Adipose tissue (tissue), 3 donors: ENCODE measurements at regions not wholly inside any gene's neighbourhood (a gene's known extent, or its start where the extent isn't known, plus 50 kb on each side); places are given as distances from the start of the nearest gene placed in this dataset.

ENCODE experiments used
- H3K27ac ChIP-seq: one replicate; pipeline ENCODE4 v1.5.1; 2013; ENCODE audit warnings: low read depth, low read length
- WGBS, 3 donors: extraction: QIAGEN DNeasy Blood & Tissue Kit; methylation state at CpG; one replicate each; pipeline ENCODE4 v1.1.7; 2013; 5-methylcytosine and 5-hydroxymethylcytosine counted together
- donor health status: healthy with polysubstance abuse.
- donor health status: Bipolar disorder and iron deficiency.
- donor health status: healthy.

DNA sequence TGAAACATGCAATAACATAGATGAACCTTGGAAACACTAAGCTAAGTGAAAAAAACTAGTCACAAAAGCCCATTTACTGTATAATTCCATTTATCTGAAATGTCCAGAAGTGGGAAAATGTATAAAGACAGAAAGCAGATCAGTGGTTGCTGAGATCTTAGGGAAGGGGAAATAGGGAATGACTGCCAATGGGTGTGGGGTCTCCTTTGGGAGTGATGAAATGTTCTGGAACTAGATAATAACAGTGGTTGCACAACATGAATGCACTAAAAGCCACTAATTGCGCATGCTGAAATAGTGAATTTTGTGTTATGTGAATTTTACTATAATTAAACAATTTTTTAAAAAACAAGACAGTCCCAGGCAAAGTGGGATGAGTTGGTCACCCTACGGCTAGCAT, 472.8 kb downstream of the CCDC171 start:
- H3K27ac ChIP-seq, result no peak overlapping the region
- 61 to 86% (median 70%) methylated on average over 2 of the region's 2 CpGs for WGBS, 3 donors

DNA sequence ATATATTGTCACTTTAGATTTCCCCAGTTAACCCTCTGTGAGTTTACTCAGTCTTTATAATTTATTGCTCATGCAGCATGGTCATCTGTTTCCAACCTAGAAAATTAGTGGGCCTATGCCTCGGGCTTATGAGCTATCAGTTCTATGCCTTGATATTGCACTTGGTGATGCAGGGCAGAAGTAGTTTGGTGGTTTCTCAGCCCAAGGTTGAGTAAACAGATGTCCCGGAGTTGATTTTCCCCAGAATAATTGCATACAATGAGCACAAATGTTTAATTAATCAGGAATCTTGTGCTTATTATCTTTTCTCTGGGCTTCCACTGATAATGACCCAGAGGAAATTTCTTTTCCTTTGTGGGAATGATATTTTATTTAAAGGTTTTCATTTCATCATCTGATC, 474.0 kb downstream of the CCDC171 start:
- 59 to 88% (median 84%) methylated on average over 2 of the region's 2 CpGs for WGBS, 3 donors
- no peak overlapping the region for H3K27ac ChIP-seq

DNA sequence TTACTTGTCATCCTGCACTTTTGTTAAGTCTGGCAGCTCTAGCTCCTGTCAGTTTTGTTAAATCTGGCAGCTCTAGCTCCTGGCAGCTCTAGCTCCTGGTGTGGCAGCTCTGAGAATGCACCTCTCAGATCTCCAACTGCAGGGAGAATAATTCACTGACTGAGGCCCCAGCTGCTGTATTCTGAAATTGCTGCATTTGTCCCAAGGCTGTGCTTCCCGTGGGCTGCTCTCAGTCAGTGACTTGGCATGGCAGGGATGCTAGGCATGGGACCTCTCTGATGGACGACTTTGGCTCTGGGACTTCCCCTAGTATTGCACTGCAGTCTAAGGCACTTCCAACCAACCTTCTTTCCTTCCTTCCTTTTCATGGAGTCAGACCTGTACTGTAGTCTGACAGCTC, 475.7 kb downstream of the CCDC171 start:
- H3K27ac ChIP-seq, result no peak overlapping the region
- 34 to 57% (median 40%) methylated on average over 2 of the region's 2 CpGs for WGBS, 3 donors

DNA sequence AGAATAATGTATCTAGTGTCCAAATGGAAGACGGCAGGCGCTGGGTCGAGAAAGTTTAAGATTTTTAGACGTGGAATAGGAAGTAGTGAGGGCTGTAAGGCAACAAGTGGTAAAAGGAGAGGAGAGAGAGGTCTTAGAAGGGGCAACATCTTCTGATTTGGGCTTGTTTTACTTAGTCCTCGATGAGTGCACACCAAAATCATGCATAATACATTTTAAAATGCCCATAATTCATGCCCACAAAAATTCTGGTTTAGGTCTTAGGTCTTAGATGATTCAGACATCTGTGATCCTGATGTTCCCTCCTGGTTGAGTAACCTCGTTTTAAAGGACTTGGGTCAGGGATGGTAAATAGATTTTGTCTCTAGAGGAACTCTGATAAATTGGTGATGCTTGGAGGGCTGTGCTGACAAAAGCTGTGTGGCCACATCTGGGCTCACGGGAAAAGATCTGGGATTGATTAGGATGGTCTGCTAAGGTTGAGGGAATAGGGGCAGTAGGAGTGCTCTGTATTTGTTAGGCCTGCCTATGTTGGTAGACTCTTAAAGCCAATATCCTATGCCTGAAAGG, 476.3 kb downstream of the CCDC171 start:
- H3K27ac ChIP-seq, result no peak overlapping the region
- WGBS, 3 donors, result 84 to 86% (median 85%) methylated on average over 7 of the region's 7 CpGs

DNA sequence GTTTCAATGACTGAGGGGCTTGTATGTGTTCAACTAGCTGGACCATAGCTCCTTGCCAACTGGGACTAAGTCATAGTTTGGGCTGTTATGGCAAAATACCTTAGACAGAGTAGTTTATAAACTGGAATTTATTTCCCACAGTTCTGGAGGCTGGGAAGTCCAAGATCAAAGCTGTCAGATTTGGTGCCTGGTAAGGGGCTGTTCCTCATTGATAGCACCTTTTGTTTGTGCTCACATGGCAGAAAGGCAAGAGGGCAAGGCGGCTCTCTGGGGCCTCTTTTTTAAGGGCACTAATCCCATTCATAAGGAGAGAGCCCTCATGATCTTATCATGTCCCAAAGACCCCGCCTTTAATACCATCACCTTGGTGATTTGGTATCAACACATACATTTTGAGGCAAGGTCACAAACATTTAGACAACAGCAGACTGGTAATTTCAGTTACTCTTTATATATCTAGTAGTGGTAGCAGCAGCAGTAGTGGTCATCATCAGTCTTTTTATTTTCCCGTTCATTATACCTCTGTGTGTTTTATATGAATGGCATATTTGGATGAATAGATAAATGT, 477.0 kb downstream of the CCDC171 start:
- WGBS, 3 donors, result 92 to 95% (median 94%) methylated on average over 3 of the region's 3 CpGs
- no peak overlapping the region for H3K27ac ChIP-seq

DNA sequence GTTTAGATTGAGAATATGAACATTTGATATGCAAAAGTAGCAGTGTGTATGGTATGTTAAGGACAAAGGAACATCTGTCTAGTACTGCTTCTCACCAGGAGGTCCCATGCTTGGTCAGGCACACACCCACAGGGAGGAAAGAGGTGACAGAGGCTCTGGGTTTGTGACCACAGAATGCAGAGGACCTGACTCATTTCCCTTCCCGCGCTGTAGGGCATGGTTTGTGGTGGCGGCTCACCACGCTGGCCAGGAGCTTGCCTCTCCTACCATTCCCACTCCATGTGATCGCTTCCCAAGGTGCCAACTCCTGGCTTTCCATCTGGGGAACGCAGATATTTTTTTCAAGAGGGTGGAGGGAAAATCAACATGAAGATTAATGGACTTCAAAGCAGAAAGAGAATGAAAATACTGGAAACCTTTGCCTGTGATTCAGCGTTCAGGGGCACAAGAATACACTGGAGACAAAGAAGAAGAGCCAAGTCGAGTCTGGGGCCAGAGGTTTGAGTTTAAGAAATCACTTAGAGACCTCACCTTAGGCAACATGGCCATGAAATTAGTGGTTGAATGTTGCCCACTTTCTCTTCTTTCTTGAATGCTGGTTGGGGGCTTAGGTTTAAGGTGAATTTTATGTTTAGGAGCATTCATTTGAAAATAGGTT, 477.8 kb downstream of the CCDC171 start:
- no peak overlapping the region for H3K27ac ChIP-seq
- 60 to 89% (median 65%) methylated on average over 8 of the region's 8 CpGs for WGBS, 3 donors

DNA sequence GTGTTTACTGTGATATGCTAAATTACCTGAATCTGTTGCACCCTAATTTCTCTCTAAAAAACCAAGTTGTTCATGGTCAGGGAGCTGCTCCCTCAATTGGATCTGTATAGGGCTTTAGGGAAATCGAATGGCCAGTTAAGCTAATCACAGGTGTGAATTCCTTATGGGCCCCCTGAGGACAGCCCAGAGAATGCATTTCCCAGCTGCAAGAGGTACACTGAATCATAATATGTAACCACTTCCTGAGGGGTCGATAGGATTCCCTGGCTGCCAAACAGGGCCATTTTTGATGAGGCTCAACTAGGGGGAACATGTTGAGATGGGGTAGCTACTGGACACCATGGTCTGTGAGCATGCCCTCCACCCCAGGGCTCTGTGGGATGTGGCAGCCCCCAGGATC, 478.6 kb downstream of the CCDC171 start:
- WGBS, 3 donors, result 43 to 51% (median 46%) methylated on average over 2 of the region's 2 CpGs
- no peak overlapping the region for H3K27ac ChIP-seq

DNA sequence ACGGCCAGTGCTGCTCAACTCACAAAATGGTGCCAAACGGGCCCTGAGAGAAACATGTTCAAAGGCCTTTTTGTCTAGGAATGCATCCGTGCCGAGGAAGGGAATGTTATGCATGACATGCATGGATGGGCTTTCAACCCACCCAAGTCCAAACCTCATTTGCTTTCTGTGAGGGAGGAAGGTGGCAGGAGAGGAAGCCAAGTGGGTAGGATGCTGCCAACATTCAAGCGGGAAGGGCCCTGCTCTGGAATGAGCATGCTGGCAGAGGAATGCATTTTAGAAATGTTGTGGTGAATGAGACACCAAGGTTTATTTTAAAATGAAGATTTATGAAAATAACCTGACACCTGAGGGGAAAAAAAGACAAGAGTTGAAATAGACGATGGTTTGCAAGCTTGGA, 479.1 kb downstream of the CCDC171 start:
- WGBS, 3 donors, result 81 to 89% (median 86%) methylated on average over 6 of the region's 6 CpGs

DNA sequence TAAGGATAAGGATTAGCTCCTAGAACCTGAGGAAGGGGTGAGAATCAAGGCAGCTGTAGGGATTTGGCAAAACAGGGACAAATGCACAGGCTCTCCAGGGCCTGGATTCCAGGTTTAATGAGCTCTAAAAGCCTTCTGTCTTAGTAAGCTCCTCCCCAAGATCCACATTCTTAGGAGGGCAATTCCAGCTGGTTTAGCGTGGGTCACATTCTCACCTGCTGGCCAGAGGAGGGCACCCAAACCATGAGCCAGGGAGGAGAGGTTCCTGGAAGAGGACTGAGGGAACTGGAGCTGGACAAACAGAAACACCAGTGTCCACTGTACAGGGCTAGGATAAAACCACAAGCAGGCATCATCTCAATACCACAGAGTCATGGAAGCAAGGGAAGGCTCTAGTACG, 480.0 kb downstream of the CCDC171 start:
- H3K27ac ChIP-seq, result no peak overlapping the region
- WGBS, 3 donors, result 84 to 93% (median 92%) methylated on average over 2 of the region's 2 CpGs

More for the DNA sequence above, 479.1 kb downstream of the CCDC171 start:
- H3K27ac ChIP-seq, result no peak overlapping the region

DNA sequence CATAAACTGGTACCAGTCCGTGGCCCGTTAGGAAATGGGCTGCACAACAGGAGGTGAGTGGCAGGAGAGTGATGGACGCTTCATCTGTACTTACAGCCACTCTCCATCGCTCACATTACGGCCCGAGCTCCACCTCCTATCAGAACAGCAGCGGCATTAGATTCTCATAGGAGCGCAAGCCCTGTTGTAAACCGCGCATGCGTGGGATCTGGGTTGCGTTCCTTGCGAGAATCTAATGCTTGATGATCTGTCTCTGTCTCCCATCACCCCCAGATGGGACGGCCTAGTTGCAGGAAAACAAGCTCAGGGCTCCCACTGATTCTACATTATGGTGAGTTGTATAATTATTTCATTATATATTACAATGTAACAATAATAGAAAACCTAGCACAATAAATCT, 480.4 kb downstream of the CCDC171 start:
- WGBS, 3 donors, result 92 to 96% (median 95%) methylated on average over 14 of the region's 14 CpGs

DNA sequence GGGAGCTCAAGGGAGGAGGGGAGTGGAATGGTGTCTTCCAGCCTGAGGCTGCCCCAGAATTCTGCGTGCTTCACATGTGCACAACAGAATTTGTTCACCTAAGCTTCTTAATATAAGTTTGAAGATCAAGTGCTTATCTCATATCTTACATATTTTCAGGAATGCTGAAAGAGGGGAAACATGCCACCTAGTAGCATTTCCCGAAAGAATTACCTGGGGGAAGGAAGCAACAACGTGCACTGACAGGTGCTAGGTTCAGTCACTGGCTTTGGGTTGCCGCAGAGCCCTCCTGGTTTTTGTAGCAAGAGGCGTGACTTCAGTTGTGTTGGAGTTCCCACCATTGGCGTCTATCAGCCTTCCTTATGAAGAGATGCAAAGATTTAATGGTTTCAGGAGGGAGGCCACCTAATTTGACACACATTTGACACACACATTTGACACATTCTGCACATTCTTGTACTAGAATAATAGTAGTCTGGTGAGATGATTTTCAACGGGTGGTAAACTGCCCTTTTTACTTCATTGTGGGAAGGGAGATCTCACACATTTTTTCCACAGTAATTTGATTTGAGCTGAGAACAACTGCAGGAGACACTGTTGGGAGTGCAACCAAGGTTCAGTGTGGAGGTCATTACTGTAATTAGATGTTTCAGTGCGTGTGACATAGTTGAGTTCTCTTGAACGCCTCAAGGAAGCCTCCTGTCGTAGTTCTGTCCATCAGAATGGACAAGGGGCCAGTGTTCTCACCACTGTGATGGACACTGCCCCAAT, 481.3 kb downstream of the CCDC171 start:
- 81 to 90% (median 88%) methylated on average over 10 of the region's 10 CpGs for WGBS, 3 donors
- no peak overlapping the region for H3K27ac ChIP-seq

More for the DNA sequence above, 480.4 kb downstream of the CCDC171 start:
- H3K27ac ChIP-seq, result no peak overlapping the region

DNA sequence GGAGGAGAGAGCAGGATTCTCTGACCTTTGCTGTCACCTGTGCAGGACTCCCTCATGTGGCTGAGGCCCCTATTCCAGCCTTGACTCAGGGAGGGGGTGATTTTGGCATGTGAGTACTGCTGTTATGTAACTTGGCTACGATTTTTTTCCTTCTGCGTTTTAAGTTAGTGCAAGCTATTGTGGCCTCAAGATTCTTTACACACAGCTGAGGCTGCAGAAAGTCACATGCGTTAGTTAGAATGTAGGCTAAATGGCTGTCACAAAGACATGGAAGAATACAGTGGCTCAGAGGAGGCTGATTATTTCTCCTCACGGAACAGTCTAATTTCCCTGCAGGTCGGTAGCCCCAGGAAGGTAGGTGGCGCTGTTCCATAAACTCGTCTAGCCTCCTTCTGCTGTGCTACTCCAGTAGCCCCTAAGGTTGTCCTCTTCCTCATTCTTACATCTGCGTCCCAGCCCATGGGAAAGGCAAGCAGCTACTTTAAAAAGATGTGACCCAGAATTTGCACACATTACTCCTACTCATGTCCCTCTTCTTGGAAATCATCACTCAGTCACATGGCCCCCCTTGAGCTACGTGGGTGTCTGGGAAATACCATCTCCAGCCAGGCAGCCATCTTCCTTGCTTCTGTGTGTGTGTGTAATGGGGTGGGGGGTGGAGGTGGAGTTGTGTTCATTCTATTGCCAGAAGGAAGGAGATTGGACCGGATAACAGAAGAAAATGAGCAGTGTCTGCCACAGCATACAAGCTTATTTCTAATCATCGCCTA, 486.6 kb downstream of the CCDC171 start:
- H3K27ac ChIP-seq, result no peak overlapping the region
- 51 to 59% (median 55%) methylated on average over 11 of the region's 11 CpGs for WGBS, 3 donors

DNA sequence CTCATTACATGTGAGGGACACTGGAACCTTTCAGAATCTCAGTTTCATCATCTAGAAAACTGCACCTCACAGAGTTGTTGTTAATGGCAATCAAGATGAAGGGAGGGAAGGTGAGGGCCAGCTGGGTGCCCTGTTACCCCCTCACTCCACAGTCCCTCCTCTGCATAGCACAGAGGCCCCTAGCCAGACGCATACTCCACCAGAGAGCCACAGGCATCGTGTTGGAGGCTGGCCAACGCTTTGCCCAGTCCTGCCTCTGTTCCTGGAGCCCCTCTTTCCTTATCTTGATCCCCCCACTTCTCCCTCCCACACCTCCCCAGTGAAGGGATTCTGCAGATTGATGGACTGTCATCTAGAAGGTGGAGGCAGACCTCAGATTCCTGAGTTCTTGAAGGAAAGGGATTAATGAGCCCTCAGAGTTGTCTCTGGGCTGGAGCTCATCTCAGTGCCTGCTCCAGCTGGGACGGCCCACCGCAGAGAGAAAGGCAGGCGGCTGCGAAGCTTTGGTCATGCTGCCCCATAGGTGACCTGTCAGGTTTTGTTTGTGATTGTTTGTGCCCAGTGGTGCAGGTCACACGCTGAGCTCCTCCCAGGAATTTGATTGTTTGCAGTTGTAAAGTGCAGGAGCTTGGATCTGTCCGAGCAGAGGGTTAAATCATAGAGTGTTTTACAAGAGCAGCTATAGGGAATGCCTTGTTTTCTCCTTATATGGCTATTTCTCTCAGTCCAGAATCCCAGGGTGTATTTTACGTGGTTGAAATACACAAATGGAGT, 487.3 kb downstream of the CCDC171 start:
- no peak overlapping the region for H3K27ac ChIP-seq
- 47 to 75% (median 61%) methylated on average over 10 of the region's 10 CpGs for WGBS, 3 donors

DNA sequence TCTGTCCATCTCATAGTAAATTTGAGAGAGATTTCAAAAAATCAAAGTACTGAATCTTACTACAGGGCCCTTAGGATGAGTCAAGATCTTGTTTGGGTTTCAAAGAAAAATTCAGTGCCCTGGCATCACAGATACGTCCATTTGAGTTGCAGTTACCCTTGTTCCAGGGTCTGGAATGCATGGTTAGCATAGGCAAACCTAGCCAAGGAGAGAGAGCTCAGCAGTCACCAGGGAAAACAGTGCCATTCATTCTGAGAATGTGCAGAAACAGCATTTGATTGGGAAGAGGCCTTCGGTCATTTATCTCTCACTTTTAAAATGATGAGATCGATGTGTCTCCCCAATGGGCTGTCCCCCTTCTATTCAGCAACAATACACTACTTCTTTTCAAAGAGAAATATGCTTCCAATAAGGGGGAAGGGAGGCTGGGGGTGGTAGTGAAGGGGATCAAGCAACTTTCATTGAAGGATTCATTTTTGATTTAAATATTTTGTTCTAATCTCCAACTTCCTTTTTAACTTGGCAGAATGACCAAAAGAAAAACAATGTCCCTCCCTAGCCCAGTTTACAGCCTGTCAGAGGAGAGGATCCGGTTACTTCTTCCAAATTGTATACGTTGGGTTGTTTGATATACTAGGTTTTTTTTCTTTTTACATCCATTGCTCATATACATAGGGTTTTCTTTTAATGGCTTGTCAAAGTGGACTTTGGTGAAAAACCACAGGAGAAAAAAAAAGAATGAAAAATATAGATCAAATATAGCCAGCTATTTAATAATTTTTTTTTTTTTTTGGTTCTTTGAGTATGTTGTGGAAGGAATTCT, 491.1 kb downstream of the CCDC171 start:
- no peak overlapping the region for H3K27ac ChIP-seq
- 66 to 79% (median 77%) methylated on average over 5 of the region's 5 CpGs for WGBS, 3 donors

DNA sequence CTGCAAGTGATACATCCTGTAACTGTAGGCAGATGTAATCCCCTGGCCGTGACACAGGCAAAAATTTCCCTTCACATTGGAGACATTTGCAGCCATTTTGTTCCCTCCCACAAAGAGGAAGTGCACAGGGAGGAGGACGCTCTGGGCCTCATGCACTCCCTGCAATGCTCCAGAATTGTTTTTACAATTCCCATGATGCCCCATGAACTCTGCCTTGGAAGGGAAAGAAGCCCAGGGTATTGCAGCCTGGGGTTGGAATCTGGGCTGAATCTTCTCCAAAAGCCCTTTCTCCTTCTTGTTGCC, 491.7 kb downstream of the CCDC171 start:
- H3K27ac ChIP-seq, result no peak overlapping the region
- 34 to 84% (median 48%) methylated on average over 2 of the region's 2 CpGs for WGBS, 3 donors

DNA sequence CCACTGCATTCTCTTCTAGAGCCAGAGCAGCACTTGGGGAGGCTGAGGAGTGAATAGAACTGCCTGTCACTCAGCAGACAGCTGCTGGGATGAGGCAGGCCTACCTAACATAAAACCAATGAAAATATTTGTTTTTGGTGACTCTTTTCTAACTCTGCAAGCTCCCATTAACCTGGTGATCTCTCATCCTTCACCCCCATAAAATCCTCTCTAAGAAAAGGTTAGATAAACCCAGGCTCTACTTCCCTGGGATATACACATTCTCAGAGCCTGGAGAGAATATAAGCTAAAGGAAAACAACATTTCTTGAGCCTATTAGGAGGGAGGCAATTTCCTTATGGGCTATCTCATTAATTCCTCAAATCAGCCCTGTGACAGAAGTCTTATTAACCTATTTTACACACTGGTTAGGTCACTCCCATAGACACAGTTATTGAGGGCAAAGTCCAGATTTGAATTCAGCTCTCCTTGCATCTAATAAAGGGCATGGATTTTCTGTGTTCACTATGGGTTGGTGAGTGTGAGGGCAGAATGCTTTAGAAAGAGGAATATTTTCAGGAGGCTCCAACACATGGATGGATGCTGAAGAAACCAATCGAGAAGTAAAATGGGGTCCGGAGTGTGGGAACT, 492.9 kb downstream of the CCDC171 start:
- no peak overlapping the region for H3K27ac ChIP-seq
- 94 to 97% (median 96%) methylated on average over 2 of the region's 2 CpGs for WGBS, 3 donors

DNA sequence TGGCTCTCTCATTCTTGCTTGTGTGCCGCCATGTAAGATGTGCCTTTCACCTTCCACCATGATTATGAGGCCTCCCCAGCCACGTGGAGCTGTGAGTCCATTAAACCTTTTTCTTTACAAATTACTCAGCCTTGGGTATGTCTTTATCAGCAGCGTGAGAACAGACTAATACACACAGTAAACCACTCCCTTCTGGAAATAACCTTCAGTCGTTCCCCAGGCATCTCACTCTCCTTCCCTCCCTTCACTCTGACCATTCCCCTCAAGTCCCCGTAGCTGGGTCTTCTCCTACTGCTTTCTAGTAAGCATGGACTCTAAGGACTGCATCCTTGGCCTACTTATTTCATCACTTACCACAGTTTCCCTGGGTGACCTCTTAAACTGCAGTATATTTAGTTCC, 493.9 kb downstream of the CCDC171 start:
- WGBS, 3 donors, result 53 to 56% (median 55%) methylated on average over 5 of the region's 5 CpGs
- H3K27ac ChIP-seq, result no peak overlapping the region
